Fibroblast of skin of back (primary cell): ENCODE measurements at regions not wholly inside any gene's neighbourhood (a gene's known extent, or its start where the extent isn't known, plus 50 kb on each side); places are given as distances from the start of the nearest gene placed in this dataset.

Source experiments
- DNase-seq: peaks from one replicate; pipeline ENCODE4 v3.0.0-alpha.2; 2013

DNA sequence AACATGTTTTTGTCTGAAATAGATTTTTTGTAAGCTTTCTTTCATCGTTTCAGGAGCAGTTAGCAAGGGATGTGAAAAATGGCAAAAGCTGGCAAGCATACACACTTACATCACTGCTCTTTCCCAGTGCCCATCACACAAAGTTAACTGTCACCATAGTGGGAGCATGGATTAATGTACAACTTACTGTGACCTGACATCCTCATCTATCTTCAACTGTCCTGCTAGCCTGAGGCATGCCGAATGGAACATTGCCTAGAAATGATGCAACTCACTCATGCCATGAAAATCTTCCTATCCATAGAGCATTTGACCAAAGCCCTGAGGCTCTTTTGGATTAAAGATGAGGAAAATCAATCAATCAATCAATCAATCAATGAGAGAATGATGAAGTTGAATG lies 491.7 kb upstream of the SLC10A2 start:
- no peak for DNase-seq

GRCh38 chr13:103556681-103557080 lies 490.5 kb upstream of the SLC10A2 start:
- DNase-seq, result no peak

- DNase-seq, result no peak
These were observed 481.7 kb upstream of the SLC10A2 start for GRCh38 chr13:103547914-103548313.

GRCh38 chr13:103546271-103546670 lies 480.1 kb upstream of the SLC10A2 start:
- DNase-seq, result no peak

GRCh38 chr13:103542648-103543047 lies 476.4 kb upstream of the SLC10A2 start:
- no peak for DNase-seq

- DNase-seq, result no peak
These were observed 474.2 kb upstream of the SLC10A2 start for GRCh38 chr13:103540382-103540765.

- no peak for DNase-seq
These were observed 473.6 kb upstream of the SLC10A2 start for GRCh38 chr13:103539721-103540381.

DNA sequence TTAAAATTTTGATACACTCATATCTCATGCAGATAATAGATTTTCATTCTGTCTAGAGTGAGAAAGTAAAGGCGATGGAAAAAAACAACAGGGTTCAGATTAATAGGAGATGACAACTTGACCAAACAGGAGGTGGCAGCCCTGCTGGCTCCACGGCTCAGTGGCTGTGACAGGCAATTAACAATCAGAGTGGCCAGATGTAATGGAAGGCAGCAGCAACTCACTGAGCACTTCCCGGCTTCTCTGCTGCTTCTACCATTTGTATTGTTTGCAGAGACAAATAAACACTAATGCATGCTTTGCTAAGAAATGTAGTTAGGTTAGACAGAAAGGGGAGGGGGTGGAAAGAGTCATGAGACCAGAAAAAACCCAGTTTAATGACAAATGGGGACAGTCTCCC lies 473.0 kb upstream of the SLC10A2 start:
- no peak for DNase-seq

DNA sequence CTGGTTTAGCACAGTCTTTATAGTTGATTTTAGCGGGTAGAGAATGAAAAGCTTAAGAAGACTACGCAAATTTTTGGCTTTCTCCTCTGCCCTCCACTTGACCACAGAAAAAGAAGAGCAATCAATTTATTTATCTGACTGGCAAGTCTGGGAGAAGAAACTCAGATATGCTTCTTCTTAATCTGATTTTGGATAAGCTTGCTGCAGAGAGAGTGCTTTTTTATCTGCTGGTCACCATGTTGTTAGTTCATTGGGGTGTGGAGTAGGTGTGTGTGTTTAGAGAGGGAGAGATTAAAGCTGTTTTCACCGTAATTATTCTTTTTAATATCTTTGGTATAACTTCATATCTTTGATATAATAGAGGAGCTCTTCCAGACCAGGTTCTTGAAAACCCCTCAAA lies 471.4 kb upstream of the SLC10A2 start:
- no peak for DNase-seq

- no peak for DNase-seq
These were observed 465.1 kb upstream of the SLC10A2 start for GRCh38 chr13:103531278-103531677.

DNA sequence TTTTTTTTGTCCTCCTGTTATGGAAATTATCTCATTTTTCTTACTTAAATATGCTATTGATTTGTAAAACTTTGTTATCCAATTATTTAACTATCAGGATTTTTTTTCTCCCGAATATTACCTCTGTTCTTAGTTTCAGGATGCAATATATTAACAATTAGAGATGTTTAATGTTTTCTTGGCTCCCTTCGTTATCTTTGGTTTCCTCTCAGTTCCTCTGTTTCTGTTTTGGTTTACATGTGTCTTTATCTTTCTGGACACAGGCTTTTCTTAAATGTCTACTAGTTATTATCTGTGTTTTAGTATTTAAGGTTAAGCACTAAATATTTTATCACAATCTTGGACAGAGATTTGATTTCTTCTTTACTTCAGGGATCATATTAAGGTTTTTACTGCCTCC lies 462.2 kb upstream of the SLC10A2 start:
- no peak for DNase-seq

GRCh38 chr13:103525530-103525929 lies 459.3 kb upstream of the SLC10A2 start:
- DNase-seq, result no peak

- DNase-seq, result no peak
These were observed 457.6 kb upstream of the SLC10A2 start for GRCh38 chr13:103523858-103524257.

DNA sequence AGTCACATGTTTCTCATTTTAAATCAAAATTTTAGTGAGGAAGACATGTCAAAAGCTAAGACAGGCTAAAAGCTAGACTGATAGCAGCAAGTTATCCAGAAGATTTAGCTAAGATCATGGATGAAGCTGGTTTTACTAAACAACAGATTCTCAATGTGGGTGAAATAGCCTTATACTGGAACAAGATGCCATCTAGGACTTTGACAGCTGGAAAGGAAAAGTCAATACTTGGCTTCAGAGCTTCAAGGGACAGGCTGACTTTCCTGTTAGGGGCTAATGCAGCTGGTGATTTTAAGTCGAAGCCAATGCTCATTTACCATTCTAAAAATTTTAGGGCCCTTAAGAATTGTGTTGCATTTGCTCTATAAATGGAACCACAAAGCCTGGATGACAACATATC lies 455.3 kb upstream of the SLC10A2 start:
- no peak for DNase-seq

DNA sequence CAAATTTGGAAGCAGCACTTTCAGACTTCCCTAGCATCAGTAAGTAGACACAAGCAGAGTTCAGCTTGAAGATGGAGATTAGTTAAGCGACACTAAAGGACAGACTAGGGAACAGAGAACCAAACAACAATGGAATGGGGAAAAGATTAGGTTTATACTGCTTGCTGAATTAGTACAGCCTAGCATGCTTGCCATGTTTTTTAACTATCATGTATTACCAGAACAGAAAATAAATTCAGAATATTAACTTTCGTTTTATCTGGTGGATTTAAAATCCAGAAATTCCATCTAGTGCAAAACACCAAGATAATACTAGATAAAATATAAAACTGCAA lies 451.5 kb upstream of the SLC10A2 start:
- DNase-seq, result no peak

DNA sequence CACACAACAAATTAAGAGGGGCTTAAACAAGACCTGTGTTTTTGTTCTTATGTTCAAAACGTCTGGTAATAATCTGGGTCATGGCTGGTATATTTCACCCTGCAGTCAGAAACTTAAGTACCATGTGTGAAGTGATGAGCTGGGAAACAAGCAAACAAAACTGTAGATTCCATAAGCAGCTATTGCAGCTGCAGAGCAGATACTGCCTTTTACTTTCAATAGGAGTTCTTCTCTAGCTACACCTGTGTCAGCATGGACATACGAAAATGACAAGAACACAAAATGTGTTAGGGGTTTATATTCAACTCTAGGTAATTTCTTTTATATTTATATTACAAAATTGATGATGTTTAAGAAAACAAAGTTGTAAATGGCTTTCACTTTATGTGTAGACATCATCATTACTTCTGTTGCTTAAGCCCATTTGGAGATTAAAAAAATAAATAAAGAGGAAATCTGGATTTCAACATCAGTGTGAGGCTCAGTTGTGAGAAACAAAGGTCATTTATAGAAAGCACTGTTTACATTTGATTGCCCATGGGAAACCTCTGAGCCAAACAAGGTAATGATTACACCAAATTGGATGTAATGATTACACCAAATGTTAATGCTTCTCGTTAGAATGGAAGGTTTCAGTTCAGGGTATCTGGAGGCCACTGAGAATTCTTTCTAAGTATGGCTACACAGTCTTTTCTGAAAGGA lies 451.0 kb upstream of the SLC10A2 start:
- DNase-seq, result no peak

DNA sequence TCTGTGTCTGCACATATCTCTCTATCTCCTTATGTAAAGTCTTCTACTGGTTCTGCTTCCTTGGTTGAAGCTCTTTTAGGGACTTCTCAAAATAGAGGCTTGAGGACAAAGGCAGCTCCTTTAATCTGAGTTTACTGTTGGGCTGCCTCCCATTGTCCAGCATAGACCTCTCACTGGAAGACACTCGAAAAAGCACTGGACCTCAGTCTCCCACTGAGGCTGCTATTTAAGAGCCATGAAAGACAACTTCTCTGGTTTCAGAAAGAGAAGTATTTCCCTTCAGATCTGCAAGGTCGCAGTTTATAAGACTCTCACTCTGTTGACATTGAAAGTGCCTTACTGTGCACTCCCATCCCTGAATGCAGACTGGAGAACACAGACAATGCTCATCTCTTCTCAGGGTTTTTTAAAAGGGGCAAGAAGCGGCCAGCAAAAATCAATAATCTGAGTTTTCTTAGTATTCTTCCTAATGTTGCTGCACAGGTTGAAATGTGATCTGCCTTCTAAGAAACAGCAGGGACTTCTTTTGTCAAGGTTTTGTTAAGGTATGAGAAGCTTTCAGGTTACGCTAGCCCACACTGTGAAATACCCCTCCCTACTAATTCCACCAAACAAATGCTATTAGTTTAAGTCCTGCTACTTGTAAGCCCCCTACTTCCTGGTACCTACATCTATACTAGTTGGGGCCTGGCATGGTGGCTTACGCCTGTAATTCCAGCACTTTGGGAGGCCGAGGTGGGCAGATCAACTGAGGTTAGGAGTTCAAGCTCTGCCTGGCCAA lies 450.0 kb upstream of the SLC10A2 start:
- DNase-seq, result no peak

- no peak for DNase-seq
These were observed 449.2 kb upstream of the SLC10A2 start for GRCh38 chr13:103515410-103515809.

GRCh38 chr13:103514619-103515018 lies 448.4 kb upstream of the SLC10A2 start:
- no peak for DNase-seq

DNA sequence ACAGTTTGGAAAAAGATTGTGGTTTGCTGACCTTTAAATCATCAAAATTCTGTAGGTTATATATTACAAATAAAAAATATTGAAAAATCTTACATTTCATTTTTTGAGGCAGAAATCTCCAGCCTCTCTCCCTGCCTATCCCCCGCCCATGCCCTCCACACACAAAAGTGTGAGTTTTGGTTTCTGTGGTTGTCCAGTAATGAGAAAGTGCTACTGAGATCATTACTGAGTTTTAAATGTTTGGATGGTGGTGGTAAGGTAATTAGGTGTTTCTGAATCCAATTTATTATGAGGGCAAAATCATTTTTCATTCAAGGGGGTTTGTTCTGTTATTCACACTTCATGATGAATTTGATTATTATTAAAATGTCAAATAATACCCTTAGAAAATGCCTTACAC lies 448.0 kb upstream of the SLC10A2 start:
- DNase-seq, result no peak

- no peak for DNase-seq
These were observed 443.9 kb upstream of the SLC10A2 start for GRCh38 chr13:103510007-103510535.

- DNase-seq, result no peak
These were observed 431.2 kb upstream of the SLC10A2 start for GRCh38 chr13:103497404-103497803.

- DNase-seq, result peak; percentile 2
These were observed 421.6 kb upstream of the SLC10A2 start for GRCh38 chr13:103487841-103488240.

DNA sequence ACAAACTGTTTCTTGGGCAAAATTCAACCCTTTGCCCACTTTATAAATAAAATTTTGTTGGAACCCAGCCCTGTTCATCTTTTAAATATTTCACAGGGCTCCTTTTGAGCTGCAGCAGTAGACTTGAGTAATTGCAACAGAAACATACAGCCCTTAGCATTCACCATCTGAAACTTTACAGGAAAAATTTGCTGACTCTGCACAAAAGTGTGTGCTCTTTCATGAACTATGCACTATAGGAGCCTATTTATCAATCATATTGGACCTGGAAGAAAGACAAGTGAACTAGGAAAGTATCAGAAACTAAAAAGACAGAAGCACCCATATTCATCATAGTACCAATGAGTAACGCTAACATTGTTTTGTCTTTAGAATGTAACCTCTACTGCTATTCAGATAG lies 406.9 kb upstream of the SLC10A2 start:
- no peak for DNase-seq
